ENCODE measurements at regions not wholly inside any gene's neighbourhood (a gene's known extent, or its start where the extent isn't known, plus 50 kb on each side); places are given as distances from the start of the nearest gene placed in this dataset.

- H3K4me3 ChIP-seq (ENCODE audit: low read depth, low read length): no peak overlapping the region
- DNase-seq (ENCODE audit: low read depth): no peak
- TF ChIP-seq CTCF (IDR thresholded peaks at IDR 0.05; ENCODE audit: low read depth, low read length): no peak
- no peak for TF ChIP-seq MYC (IDR thresholded peaks at IDR 0.05; ENCODE audit: low read depth, low read length)
- TF ChIP-seq MAX (IDR thresholded peaks at IDR 0.05; ENCODE audit: low read depth, low read length): no peak
- no peak for TF ChIP-seq POLR2A (IDR thresholded peaks at IDR 0.05; ENCODE audit: extremely low read depth, insufficient read length)
Observed at GRCh38 chr5:68455216-68455615, 239.7 kb downstream of the PIK3R1 start.

GRCh38 chr5:68456756-68457217 is 241.2 kb downstream of the PIK3R1 start:
- H3K4me3 ChIP-seq (ENCODE audit: low read depth, low read length): no peak overlapping the region
- TF ChIP-seq POLR2A (IDR thresholded peaks at IDR 0.05; ENCODE audit: extremely low read depth, insufficient read length): no peak
- no peak for TF ChIP-seq MAX (IDR thresholded peaks at IDR 0.05; ENCODE audit: low read depth, low read length)
- no peak for TF ChIP-seq MYC (IDR thresholded peaks at IDR 0.05; ENCODE audit: low read depth, low read length)
- TF ChIP-seq CTCF (IDR thresholded peaks at IDR 0.05; ENCODE audit: low read depth, low read length): no peak
- no peak for DNase-seq (ENCODE audit: low read depth)

- DNase-seq (ENCODE audit: low read depth): no peak
- no peak overlapping the region for H3K4me3 ChIP-seq (ENCODE audit: low read depth, low read length)
Observed at GRCh38 chr5:68457285-68457684, 241.7 kb downstream of the PIK3R1 start.

GRCh38 chr5:68458416-68459021 is 243.0 kb downstream of the PIK3R1 start:
- TF ChIP-seq MAX (IDR thresholded peaks at IDR 0.05; ENCODE audit: low read depth, low read length) (no peak), POLR2A (IDR thresholded peaks at IDR 0.05; ENCODE audit: extremely low read depth, insufficient read length) (no peak), CTCF (IDR thresholded peaks at IDR 0.05; ENCODE audit: low read depth, low read length) (no peak), MYC (IDR thresholded peaks at IDR 0.05; ENCODE audit: low read depth, low read length) (no peak)
- DNase-seq (ENCODE audit: low read depth): no peak

More at GRCh38 chr5:68457285-68457684, 241.7 kb downstream of the PIK3R1 start:
- TF ChIP-seq MYC (IDR thresholded peaks at IDR 0.05; ENCODE audit: low read depth, low read length) (no peak), POLR2A (IDR thresholded peaks at IDR 0.05; ENCODE audit: extremely low read depth, insufficient read length) (no peak), MAX (IDR thresholded peaks at IDR 0.05; ENCODE audit: low read depth, low read length) (no peak), CTCF (IDR thresholded peaks at IDR 0.05; ENCODE audit: low read depth, low read length) (no peak)

GRCh38 chr5:68459093-68459809 is 243.7 kb downstream of the PIK3R1 start:
- no peak for TF ChIP-seq MYC (IDR thresholded peaks at IDR 0.05; ENCODE audit: low read depth, low read length)
- no peak for TF ChIP-seq CTCF (IDR thresholded peaks at IDR 0.05; ENCODE audit: low read depth, low read length)
- H3K4me3 ChIP-seq (ENCODE audit: low read depth, low read length): no peak overlapping the region
- DNase-seq (ENCODE audit: low read depth): no peak

More at GRCh38 chr5:68458416-68459021, 243.0 kb downstream of the PIK3R1 start:
- H3K4me3 ChIP-seq (ENCODE audit: low read depth, low read length): no peak overlapping the region
